Stimulated activated CD8-positive, alpha-beta memory T cell treated with anti-CD3 and anti-CD28 coated beads, Interleukin-15, amount 100 ng/mL, for 1 hour (primary cell): ENCODE measurements at regions not wholly inside any gene's neighbourhood (a gene's known extent, or its start where the extent isn't known, plus 50 kb on each side); places are given as distances from the start of the nearest gene placed in this dataset.

Experiments
- DNase-seq: peaks from one replicate; pipeline ENCODE4 v3.0.0-alpha.2; 2020; ENCODE audit warnings: low read depth

DNA sequence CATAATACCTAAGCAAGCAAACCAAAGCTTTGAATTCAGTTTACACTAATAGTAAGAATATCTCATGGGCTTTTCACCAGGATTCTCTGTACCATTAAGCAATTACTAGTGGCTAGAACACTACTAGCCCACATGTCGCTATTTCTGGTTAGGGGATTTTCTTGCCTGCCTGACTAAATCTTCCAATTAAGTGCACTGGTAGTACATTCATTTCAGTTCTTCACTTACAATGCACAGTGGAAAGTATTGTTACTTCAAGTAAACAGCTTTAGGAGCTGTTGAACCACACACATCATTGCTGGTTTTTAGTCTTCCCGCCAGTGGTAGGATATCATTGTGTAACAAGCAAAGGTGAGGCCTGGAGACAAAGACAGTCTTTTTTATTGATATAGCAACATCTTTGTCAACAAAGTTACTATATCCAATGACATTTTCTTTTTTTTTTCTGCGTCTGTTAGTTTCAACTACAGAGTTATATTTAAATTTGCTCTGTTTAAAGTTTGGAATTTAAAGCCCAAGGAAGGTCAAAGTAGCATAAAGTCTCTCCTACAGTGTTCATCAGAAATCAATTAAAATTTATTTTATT is 826.8 kb upstream of the NR2F2 start:
- no peak for DNase-seq

DNA sequence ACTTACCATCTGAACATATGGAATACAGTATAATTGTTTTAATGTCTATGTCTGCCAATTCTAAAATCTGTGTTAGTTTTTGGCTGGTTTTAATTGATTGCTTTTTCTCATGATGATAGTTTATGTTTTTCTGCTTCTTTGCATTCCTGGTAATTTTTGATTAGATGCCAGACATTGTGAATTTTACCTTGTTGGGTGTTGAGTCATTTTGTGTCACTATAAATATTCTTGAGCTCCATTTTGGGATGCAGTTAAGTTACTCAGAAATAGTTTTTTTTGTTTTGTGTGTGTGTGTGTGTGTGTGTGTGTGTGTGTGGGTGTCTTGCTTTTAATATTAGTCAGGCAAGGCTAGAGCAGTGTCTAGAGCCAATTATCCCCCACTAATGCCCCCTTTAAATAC is 818.8 kb upstream of the NR2F2 start:
- DNase-seq = no peak

DNA sequence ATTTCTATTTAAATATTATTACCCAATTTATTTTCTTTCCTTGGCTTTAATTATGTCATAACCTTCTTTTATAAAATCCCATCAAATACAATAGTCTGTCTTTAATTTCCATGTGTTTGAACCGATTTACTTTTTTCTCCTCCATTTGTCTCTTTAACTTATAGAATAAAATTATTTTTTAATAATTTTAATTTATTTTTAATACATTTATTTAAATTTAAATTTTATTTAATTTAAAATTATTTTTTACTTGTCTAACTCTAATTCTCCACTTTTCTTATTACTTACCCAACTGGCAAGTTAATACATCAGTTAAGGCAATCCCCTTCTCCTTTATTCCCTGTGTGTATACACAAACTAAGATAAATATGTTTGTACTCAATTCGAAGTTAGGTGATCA is 817.6 kb upstream of the NR2F2 start:
- DNase-seq = no peak

DNA sequence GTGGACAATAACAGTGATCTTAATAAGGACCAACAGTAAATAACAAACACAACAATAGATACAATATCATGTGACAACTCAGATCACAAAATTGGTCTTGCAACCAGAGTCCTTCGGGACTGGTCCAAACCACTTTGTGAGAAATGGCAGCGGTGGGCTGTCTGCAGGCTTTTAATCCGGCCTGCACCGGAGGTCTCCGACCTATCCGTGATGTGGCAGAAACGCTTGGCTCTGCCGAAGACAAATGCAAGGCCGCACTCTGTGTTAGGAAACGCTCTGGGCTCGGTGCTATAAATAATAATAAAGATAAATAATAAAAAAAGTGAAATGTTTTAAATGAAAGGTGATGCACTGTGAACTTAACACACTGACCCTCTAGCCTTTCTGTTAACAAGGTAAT is 810.6 kb upstream of the NR2F2 start:
- DNase-seq = no peak

DNA sequence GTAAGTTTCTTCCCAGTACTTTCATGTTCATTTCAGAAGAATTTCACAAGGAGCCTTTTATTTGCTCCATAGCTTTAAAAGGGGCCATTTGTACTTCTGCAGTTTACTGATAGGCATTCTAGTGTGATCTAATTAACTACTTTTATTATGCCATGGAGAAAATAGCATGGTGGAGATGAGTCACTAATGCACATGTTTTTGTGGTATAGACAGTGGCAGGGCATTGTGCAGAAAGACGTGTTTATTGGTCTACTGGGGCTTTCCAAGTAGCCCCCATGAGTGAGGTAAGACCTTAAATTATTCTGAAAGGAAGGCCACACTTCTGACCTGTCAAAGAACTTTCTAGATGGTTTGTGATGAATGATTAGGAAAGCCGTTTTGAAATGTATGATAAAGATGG is 810.0 kb upstream of the NR2F2 start:
- DNase-seq = no peak

DNA sequence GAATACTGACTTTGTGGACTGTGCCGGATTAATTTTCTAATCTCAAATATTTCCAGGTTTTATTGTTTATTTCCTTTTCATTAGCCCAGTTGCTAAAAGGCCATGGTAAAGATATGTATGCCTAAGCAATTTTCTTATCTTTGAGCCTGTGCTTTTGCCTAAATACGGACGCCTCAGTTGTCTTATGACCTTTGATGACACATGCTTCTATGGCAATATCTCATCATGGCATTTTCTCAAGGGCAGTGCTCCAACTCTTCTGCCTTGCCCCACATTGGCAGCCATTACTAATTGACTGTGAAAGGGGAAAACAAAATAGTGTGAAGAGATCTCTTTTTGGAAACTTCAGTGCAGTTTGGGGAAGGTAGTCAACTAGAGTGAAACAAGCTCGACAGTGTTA is 809.6 kb upstream of the NR2F2 start:
- no peak for DNase-seq

DNA sequence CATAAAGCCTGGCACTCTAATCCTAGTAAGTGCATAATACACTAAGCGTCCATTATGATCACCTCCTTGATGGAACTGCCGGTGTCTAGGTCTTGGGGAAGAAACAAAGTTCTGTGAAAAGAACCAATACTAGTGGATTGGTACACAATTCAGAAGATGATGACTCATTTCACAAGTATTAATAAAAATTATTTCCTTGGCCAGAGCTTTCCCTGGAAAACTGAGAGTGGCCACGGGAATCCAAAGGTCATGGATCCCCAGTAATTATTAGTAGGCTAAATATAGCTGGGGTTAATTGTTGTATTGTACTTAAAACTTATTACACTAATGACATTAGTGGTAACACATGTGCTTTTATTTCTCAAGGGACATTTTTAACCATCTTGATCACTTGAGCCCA is 808.0 kb upstream of the NR2F2 start:
- no peak for DNase-seq

DNA sequence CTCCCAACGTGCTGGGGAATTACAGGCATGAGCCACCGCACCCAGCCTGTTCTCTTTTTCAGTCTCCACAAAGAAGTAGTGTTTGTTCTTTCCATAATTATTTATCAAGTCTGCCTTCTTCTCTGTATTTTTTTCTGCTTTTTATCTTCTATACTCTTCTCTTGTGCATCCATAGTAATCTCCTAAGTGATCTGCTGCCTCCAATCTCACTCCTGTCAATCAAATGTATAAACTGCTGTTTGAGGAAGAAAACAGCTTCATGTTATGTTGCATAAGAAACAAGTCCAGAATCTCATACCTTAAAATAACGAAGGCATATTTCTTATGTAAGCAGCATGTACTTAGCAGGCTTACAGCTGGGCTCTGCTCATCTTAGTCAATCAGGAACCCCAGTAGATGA is 801.6 kb upstream of the NR2F2 start:
- no peak for DNase-seq

DNA sequence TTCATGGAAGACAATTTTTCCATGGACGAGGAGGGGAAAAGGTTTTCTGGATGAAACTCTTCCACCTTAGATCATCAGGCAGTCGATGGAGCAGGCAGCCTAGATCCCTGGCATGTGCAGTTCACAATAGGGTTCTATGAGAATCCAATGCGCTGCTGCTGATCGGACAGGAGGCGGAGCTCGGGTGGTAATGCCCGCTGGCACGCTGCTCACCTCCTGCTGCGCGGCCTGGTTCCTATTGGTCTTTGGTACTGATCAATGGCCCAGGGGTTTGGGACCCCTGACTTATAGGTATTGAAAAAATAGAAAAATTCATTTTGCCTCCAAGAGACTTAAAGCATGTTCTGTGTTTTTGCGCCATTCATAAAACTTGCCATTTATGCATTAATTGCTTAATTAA is 793.9 kb upstream of the NR2F2 start:
- no peak for DNase-seq

DNA sequence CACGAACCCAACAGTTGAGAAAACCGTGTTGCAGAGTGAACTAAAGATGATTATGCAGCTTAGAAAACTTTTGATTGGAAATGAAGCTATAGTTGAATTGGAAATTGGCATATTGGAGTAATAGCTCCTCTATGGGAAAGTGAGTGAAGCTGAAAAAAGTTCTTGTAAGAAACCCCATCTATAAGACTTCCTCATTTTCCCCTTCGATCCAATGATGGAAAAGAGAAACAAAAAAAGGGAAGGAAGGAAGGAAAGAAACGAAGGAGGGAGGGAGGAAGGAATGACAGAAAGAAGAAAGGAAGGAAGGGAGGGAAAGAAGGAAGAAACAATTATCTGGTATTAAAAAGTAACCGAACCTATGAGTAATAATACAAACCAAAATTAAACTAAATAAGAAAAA is 791.8 kb upstream of the NR2F2 start:
- no peak for DNase-seq

DNA sequence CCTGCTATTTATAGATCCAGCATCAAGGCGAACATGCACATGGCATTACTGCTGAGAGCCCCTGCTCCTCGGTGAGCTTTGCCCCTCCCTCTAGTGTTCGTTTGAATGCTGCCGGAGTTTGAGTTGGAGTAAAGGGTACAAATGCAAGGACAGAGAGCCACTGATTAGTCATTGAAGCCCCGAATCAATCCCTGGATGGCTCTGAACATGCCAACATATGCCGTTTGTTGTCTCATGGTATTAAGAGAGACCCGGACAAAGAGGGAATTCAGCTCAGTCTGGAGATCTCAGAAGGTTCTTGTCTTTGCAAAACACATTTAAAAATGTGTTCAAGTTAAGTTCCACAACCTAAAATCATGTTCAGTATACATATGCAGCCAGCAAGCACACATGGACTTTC is 789.2 kb upstream of the NR2F2 start:
- no peak for DNase-seq

DNA sequence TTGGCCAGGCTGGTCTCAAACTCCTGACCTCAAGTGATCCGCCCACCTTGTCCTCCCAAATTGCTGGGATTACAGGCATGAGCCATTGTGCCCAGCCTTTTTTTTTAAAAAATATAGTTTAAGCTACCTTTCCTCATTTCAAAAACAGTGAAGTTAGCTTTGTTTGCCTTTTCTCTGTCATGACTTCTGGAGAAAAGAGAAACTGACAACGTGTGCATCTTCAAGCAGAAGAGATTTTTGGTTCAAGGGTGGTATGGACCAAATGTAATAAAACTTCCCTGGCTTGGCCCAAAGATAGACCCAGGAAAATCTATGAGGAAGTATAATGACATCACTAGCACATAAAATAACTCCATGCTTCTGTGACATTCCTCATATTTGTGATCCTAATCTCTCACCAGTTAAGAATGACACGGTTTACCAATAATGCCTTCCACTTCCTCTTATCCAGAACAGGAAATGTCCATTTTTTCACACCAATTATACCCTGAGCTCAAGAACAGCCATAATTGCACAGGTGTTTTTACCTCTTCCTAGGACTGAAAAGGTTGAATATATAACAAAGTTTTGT is 781.2 kb upstream of the NR2F2 start:
- DNase-seq = no peak

DNA sequence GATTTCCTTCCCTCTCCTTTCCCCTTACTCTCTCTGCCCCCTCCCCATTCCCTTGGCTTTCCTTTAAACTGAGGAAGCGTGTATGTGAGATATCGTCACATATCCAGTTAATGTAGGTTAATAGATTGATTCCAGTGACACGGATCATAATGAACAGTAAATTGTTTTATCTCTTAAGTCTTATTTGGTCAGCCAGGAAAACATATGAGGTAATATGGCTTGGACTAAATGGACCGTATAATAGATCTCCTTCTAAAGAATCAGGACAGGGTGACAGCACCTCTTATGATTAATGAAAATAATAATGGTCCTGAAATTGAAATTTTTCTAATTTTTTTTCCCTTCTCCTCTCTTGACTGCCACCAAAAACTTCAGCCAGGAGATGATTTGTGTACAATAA is 779.8 kb upstream of the NR2F2 start:
- no peak for DNase-seq

DNA sequence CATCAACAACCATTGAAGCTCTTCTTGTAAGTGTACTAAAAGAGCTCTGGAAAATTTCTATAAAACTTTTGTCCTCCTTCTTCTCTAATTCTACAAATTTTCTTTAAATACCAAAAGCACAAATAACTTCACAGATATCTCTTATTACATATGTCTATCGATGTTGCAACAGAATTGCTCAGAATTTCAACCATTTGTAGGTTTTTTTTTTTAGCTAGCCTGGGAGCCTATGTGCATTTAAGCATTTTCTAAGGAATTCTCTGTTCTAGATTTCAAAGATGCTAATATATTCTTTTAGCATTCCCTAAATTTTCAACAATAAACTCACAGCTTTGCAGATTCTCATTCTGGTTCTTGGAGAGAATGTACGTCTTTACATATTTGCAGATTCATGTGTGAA is 774.3 kb upstream of the NR2F2 start:
- DNase-seq = no peak

DNA sequence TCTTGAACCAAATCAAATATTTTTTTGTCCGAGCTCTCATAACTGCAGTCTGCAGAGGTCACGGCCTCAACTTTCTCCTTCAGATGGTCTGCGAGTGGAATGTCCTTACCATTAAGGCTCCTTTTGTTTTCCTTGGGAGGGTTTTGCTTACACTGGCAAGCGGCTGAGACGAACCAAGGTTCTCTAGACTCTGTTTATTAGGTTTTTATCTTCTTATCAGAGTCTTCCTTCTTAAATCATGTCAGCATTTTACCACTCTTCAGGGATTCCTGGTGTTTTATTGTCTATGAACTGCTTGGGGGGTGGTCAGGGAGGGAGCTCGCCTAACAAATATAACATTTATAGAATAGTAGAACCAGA is 773.7 kb upstream of the NR2F2 start:
- DNase-seq = no peak

DNA sequence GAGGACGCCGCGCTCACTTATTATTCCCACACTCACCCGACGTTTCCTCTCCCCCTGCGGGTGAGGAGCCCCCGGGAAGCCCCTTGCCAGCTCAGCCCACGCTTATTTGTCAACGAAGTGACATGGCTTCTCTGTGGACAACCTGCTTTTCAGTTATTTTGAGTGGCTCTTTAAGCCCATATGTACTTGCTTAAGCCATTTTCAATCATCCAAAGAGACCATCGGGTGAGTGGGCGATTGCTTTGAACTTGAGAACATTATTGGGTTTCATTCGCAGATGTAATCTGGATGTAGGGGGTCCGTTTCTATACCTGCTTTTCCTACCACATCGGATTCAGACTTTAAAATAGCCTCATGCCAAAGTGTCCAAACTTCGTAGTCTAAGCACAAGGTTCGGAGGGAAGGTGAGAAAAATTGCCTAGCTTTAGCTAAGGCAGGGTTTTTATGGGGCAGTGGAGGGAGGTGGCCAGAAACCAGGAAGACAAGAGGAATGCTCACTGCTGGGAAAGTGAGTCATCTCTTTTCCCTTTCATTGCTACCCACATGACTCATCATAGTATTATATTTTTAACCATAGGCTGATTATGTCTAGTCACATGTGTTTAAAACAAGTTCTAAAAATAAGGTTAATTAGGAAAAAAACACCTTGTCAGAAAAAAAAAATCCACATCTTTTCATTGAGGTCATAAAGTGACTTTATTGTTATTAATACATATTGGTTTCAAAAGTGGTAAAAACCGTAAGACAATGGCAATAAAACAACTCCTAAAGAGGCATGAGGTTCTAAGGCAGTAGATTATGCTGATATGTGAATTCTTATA is 773.1 kb upstream of the NR2F2 start:
- DNase-seq = no peak

DNA sequence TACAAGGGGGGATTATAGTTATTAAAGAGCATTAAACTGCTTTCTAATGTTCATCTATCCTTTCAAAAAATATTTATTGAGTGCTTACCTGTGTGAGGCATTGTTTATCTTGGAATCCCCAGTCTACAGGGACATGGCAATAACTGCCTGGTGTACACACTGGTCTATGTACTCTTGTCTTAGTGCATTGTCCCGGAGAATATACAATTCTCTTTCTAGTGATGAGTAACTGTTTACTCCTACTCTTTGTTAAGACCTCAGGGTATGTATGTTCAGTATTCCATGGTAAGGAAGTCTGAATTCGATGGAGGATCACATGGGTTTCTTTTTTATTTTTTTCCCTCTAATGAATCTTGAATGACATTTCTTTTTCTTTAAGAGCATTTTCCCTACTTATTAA is 772.4 kb upstream of the NR2F2 start:
- DNase-seq = no peak

DNA sequence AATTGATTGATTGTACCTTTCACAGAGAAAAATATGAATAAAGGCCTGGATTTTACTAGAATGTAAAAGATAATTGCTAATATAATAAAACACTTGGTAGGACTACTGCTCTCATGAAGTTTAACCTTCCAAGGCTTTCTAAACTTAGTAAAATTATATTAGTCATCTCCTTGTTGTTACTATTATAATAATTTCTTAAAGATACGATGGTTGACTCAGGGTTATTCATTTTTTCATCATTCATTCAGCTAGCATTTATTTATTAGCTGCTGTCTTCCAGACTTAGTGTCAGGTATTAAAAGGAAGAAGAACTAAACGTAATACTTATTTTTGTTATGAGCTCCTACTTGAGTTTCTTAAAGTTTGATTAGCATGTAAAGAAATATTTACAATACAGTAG is 771.6 kb upstream of the NR2F2 start:
- DNase-seq = no peak

DNA sequence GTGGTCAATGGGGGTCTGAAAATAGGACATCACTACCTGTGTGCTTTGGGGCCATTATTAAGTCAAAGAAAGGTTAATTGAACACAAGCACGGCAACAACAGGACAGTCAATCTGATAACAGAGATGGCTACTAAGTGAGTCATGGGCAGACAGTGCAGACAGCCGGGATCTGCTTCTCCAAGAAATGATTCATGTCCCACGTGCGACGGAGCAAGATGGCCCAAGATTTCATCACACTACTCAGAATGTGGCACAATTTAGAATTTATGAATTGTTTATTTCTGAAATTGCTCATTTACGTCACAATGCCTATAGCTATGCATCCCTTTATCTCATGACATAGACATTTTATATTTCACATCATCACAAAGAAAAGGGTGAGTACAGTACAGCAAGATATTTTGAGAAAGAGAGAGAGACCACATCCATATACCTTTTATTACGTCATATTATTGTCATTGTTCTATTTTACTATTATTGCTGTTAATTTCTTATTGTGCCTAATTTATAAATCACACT is 770.6 kb upstream of the NR2F2 start:
- no peak for DNase-seq

DNA sequence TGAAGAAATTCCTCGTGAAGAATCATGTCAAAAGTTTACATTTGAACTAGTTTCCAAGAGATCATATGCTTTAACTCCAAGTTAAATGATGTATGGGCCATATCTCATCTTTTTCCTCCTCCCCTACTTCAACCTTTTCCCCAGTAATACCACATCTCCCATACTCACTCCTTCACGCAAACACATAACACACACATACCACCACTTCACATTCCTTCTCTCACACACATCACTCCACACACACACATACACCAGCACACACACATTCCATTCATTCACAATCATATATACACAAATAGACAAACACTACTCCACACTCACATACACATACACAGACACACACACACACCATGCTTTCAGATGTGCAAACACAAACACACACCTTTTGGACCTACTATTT is 769.0 kb upstream of the NR2F2 start:
- no peak for DNase-seq

DNA sequence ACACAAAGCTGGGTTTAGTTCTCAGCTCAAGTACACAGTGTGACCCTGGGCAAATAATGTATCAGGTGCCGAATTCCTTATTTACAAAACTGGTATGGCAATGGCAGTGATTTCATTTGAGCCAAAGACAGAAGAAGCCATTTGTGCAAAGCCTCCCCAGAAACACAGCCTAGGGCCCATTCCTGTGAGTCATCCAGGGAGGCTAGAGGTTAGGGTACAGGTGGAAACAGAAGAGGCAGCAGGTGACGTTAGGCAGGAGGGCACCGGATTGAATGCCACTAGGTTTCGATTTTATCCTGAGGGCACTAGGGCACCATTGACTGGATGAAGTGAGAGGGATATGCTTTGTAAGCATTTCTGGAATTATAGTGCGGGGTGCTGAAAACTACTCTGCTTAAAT is 766.9 kb upstream of the NR2F2 start:
- DNase-seq = no peak

DNA sequence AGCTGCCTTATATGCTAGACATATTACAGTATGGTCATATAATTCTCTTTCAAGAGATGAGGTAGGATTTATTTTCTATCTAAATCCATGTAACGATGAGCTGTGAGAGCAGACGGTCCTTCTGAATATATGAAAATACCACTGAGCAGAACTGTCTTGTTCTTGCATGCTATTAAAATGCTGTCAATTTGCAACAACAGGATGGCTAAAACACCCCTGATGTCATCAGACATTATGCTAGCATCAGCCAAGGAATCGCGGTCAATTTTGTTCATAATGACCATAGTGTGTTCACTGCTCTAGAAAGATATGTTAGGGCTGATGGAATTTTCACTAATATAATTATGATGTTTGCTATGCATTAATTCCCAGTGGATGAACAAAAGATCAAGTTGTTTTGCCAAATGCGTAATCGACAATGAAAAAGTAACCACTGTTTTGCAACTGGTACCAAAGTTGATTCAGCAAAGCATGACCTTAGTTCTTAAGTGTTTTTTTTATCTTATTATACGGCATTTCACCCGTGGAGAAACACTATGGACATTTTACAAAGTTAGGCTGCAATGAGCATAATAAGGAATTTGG is 765.4 kb upstream of the NR2F2 start:
- DNase-seq = no peak

DNA sequence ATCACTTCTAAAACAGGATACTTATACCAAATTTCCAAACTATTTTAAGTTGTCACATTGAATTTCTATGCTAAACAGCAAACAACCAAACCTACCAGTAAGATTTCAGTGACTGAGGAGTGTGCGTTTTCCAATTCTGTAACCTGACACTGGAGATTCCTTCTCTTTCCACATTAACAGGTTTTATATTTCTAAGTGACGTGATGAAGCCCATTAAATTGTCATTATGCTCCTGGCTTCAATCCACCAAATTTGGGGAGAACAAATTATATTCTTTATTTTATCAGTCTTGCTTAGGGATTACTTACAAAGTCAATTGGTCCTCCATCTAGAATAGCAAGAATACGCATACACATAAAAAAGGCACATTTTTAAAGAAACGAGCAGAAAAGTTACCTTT is 764.8 kb upstream of the NR2F2 start:
- no peak for DNase-seq
